GM23248 (cell line): ENCODE measurements at regions not wholly inside any gene's neighbourhood (a gene's known extent, or its start where the extent isn't known, plus 50 kb on each side); places are given as distances from the start of the nearest gene placed in this dataset.

ENCODE experiments used
- EZH2 ChIP-seq: fragments of 200-600 bp; sonication (generic); IDR thresholded peaks from 2 replicates; pipeline ENCODE4 v1.6.1; 2018; ENCODE audit warnings: antibody characterized with exemption, mild to moderate bottlenecking; ENCODE audit not compliant: insufficient read depth, poor library complexity, severe bottlenecking
- EZH2phosphoT487 ChIP-seq: fragments of 200-600 bp; sonication (generic); IDR thresholded peaks from 2 replicates; pipeline ENCODE4 v1.6.1; 2018; ENCODE audit warnings: antibody characterized with exemption, moderate library complexity, mild to moderate bottlenecking, low read depth; ENCODE audit not compliant: insufficient read depth

- TF ChIP-seq EZH2 (no peak), EZH2phosphoT487 (no peak)
Observed at GRCh38 chr6:159446340-159446739, 246.7 kb downstream of the SOD2 start.
